ENCODE measurements at regions not wholly inside any gene's neighbourhood (a gene's known extent, or its start where the extent isn't known, plus 50 kb on each side); places are given as distances from the start of the nearest gene placed in this dataset.

DNA sequence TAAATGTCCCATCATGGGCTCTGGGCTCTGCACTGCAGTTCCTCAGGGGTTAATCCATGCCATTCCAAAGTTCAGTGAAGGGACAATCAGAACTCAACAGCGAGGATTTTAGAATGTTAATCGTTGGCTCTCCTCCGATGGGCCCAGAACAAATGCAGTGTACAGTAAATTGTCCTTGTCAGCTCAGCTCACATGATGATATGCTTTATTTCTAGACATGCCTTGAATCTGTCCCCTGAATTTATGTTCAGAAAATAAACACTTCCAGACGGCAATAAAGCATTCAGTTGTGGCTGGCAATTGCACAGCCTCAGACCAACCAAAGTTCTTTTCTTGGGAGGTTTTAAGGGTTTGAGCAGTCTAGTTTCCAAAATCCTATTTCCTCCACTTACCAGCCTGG lies 981.2 kb downstream of the BCL11A start:
- TF ChIP-seq ZNF274 (IDR thresholded peaks at IDR 0.05; ENCODE audit: low read depth, low read length), result no peak
- no peak for TF ChIP-seq YY1 (IDR thresholded peaks at IDR 0.05; ENCODE audit: insufficient read depth, insufficient read length)
- no peak for TF ChIP-seq SUZ12 (IDR thresholded peaks at IDR 0.05; ENCODE audit: extremely low read depth, insufficient read depth, insufficient read length)
